IMR-90 (cell line): ENCODE measurements at regions not wholly inside any gene's neighbourhood (a gene's known extent, or its start where the extent isn't known, plus 50 kb on each side); places are given as distances from the start of the nearest gene placed in this dataset.

ENCODE experiments used
- ATAC-seq: fragments of 200-7000 bp; cut with Tn5 transposase; 2 replicates; pipeline ENCODE4 v1.9.1; 2020; ENCODE audit warnings: low read depth, mild to moderate bottlenecking, moderate library complexity
- BruUV-seq: library from RNA; stranded (reverse); fragments of 400-500 nt; replicated peaks from 2 replicates; lab custom pipeline; 2021; lab: Mats Ljungman, UMichigan
- CTCF ChIA-PET: fragments of 300-600 bp; formaldehyde crosslinking; extraction: SDS; loops from one replicate; lab custom pipeline; 2021; ENCODE audit warnings: antibody characterized with exemption; lab: Yijun Ruan, JAX
- POLR2A ChIA-PET: fragments of 300-600 bp; sonication (Branson Sonifier 250); formaldehyde crosslinking; loops from one replicate; lab custom pipeline; 2022; ENCODE audit warnings: antibody characterized with exemption; ENCODE audit not compliant: unreplicated experiment; lab: Charles Lee
- DNase-seq: peaks from one replicate; pipeline ENCODE4 v3.0.0; 2013
- H2AFZ ChIP-seq: replicated peaks from 2 replicates; pipeline ENCODE3; 2013; ENCODE audit warnings: low read length, mild to moderate bottlenecking; ENCODE audit not compliant: poor library complexity
- H2AK5ac ChIP-seq: 2 replicates; pipeline ENCODE4 v1.6.1; 2013; ENCODE audit warnings: low read depth, low read length, inconsistent platforms
- H2AK9ac ChIP-seq: replicated peaks from 2 replicates; pipeline ENCODE3; 2013; ENCODE audit warnings: mild to moderate bottlenecking, low read depth, low read length, moderate library complexity; ENCODE audit not compliant: poor library complexity
- H2BK120ac ChIP-seq: 2 replicates; pipeline ENCODE4 v1.6.1; 2013; ENCODE audit warnings: low read depth, low read length, inconsistent platforms
- H2BK15ac ChIP-seq: 3 replicates; pipeline ENCODE4 v1.6.1; 2013; ENCODE audit warnings: low read depth, low read length, inconsistent platforms
- H2BK20ac ChIP-seq: 2 replicates; pipeline ENCODE4 v1.6.1; 2013; ENCODE audit warnings: low read depth, mild to moderate bottlenecking, inconsistent platforms, low read length, moderate library complexity
- H2BK5ac ChIP-seq: 2 replicates; pipeline ENCODE4 v1.6.1; 2013; ENCODE audit warnings: mild to moderate bottlenecking, low read depth, low read length, inconsistent platforms; ENCODE audit not compliant: poor library complexity, severe bottlenecking
- H3K14ac ChIP-seq: replicated peaks from 2 replicates; pipeline ENCODE4 v1.6.1; 2013; ENCODE audit warnings: low read depth, low read length, inconsistent platforms
- H3K18ac ChIP-seq: 2 replicates; pipeline ENCODE4 v1.6.1; 2013; ENCODE audit warnings: low read depth, low read length, control low read depth
- H3K23ac ChIP-seq: 2 replicates; pipeline ENCODE4 v1.6.1; 2013; ENCODE audit warnings: low read depth, low read length, inconsistent platforms
- H3K27ac ChIP-seq: 2 replicates; pipeline ENCODE4 v1.5.1; 2013; ENCODE audit warnings: mild to moderate bottlenecking, control low read depth, low read length; ENCODE audit not compliant: insufficient read depth
- H3K27me3 ChIP-seq: 2 replicates; pipeline ENCODE4 v1.6.1; 2013; ENCODE audit warnings: low read length; ENCODE audit not compliant: control insufficient read depth, insufficient read depth
- H3K36me3 ChIP-seq: 2 replicates; pipeline ENCODE4 v1.6.1; 2013; ENCODE audit warnings: low read length, mixed read lengths; ENCODE audit not compliant: control insufficient read depth, insufficient read depth
- H3K4ac ChIP-seq: 2 replicates; pipeline ENCODE4 v1.6.1; 2013; ENCODE audit warnings: low read depth, low read length, inconsistent platforms
- H3K4me1 ChIP-seq: 2 replicates; pipeline ENCODE4 v1.6.1; 2013; ENCODE audit warnings: low read length, mixed read lengths; ENCODE audit not compliant: control insufficient read depth, insufficient read depth
- H3K4me2 ChIP-seq: 2 replicates; pipeline ENCODE4 v1.6.1; 2013; ENCODE audit warnings: low read depth, mild to moderate bottlenecking, control low read depth, low read length, moderate library complexity
- H3K4me3 ChIP-seq: 2 replicates; pipeline ENCODE4 v1.5.1; 2013; ENCODE audit warnings: low read depth, mild to moderate bottlenecking, control low read depth, low read length, moderate library complexity; ENCODE audit not compliant: insufficient read depth
- H3K56ac ChIP-seq: 2 replicates; pipeline ENCODE4 v1.6.1; 2013; ENCODE audit warnings: low read length, inconsistent platforms; ENCODE audit not compliant: insufficient read depth; ENCODE audit errors: extremely low read depth
- H3K79me1 ChIP-seq, 2 experiments: 2 replicates each; pipeline ENCODE4 v1.6.1; 2013; ENCODE audit warnings: low read length in 2 of 2, inconsistent platforms in 1 of 2, low read depth in 1 of 2
- H3K9ac ChIP-seq: 2 replicates; pipeline ENCODE4 v1.6.1; 2013; ENCODE audit warnings: low read depth, low read length, control low read depth
- H3K9me1 ChIP-seq: 2 replicates; pipeline ENCODE4 v1.6.1; 2013; ENCODE audit warnings: low read length, inconsistent platforms; ENCODE audit not compliant: insufficient read depth
- H3K9me3 ChIP-seq: 2 replicates; pipeline ENCODE4 v1.6.1; 2013; ENCODE audit warnings: low read length; ENCODE audit not compliant: control insufficient read depth, insufficient read depth
- H4K20me1 ChIP-seq: 2 replicates; pipeline ENCODE4 v1.6.1; 2013; ENCODE audit warnings: low read length, inconsistent platforms; ENCODE audit not compliant: insufficient read depth
- H4K5ac ChIP-seq: 2 replicates; pipeline ENCODE4 v1.6.1; 2013; ENCODE audit warnings: mild to moderate bottlenecking, low read depth, low read length, control low read depth
- H4K8ac ChIP-seq, 2 experiments: 2 replicates each; pipeline ENCODE4 v1.6.1; 2013; ENCODE audit warnings: low read depth in 2 of 2, low read length in 2 of 2, control low read depth in 1 of 2, inconsistent platforms in 1 of 2
- H4K91ac ChIP-seq: 2 replicates; pipeline ENCODE4 v1.6.1; 2013; ENCODE audit warnings: low read depth, low read length, inconsistent platforms; ENCODE audit not compliant: insufficient read depth
- BHLHE40 ChIP-seq: fragments of 150-350 bp; IDR thresholded peaks from 2 replicates; pipeline ENCODE4 v1.6.1; 2016; ENCODE audit warnings: mild to moderate bottlenecking, low read depth, low read length
- CEBPB ChIP-seq: IDR thresholded peaks from 2 replicates; pipeline ENCODE4 v1.6.1; 2012; ENCODE audit warnings: low read depth, low read length, improper control_type of control experiment
- CHD1 ChIP-seq: IDR thresholded peaks from 2 replicates; pipeline ENCODE4 v1.6.1; 2012; ENCODE audit warnings: low read depth, low read length, improper control_type of control experiment
- FOS ChIP-seq: fragments of 150-350 bp; IDR thresholded peaks from 2 replicates; pipeline ENCODE4 v1.6.1; 2016; ENCODE audit warnings: low read depth, low read length
- MAZ ChIP-seq: IDR thresholded peaks from 2 replicates; pipeline ENCODE4 v1.6.1; 2012; ENCODE audit warnings: low read depth, mild to moderate bottlenecking, low read length, improper control_type of control experiment, moderate library complexity, borderline replicate concordance
- MXI1 ChIP-seq: IDR thresholded peaks from 2 replicates; pipeline ENCODE4 v1.6.1; 2012; ENCODE audit warnings: low read depth, mild to moderate bottlenecking, low read length, moderate library complexity, borderline replicate concordance
- RAD21 ChIP-seq: IDR thresholded peaks from 2 replicates; pipeline ENCODE4 v1.6.1; 2012; ENCODE audit warnings: low read length, improper control_type of control experiment
- RCOR1 ChIP-seq: IDR thresholded peaks from 2 replicates; pipeline ENCODE4 v1.6.1; 2012; ENCODE audit warnings: mild to moderate bottlenecking, low read length, improper control_type of control experiment; ENCODE audit not compliant: insufficient replicate concordance
- RFX5 ChIP-seq: IDR thresholded peaks from 2 replicates; pipeline ENCODE4 v1.8.0; 2012; ENCODE audit warnings: low read depth, mild to moderate bottlenecking, low read length, moderate library complexity
- dilution Hi-C: fragments of 300-500 bp; cut with HindIII; formaldehyde crosslinking; loops from one replicate; pipeline ENCODE4 v1.14.3; 2018; ENCODE audit warnings: low sequenced_read_pairs; ENCODE audit not compliant: unreplicated experiment
- in situ Hi-C: fragments of 300-500 bp; cut with MboI; formaldehyde crosslinking; loops from 3 replicates; pipeline ENCODE4 v1.14.3; 2019; ENCODE audit warnings: low sequenced_read_pairs, inconsistent platforms, mixed read lengths
- intact Hi-C: fragments of 100-400 bp; cut with micrococcal nuclease; formaldehyde crosslinking; loops from 2 replicates; pipeline ENCODE4 v1.10.0; 2022
- TF ChIP-seq, protein P1 (sequence below): conservative IDR thresholded peaks from 2 replicates; pipeline ENCODE4 v1.5.1; 2012; ENCODE audit warnings: mild to moderate bottlenecking, low read depth, low read length, improper control_type of control experiment

DNA sequence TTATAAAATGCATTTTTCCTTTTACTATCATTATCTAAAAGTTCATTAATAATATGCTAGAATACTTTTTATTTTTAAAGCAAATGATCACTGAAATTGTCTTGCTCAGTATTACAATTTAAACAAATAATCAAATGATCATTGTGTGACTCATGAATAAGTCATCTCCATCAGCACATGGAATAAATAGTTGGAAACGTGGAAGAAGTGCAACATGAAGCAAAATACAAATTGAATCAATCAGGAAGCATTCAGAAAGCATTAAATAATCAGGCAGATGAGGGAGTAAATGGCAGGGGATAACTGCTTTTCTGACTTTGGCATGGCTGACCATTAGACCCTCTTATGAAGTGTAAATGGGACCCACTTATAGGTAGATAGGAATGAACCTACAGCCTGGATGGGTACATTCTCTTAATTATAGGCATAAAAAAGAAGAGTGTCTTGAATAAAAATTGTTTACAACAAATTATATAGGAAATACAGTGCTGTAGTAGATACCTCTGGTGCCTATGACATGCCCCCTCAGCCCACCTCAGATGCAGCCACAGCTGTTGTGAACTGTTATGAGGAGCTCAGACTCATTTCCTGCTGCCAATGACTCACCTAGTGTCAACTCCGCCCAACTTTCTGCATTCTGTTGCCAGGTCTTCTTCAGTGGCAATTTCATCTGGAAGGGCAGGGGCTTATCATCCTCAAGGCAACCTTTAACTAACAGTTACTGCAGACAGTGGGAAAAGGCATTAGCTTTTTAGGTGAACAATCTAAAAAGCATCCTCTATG lies 936.0 kb downstream of the TRIB2 start (continued):
- TF ChIP-seq RFX5, result no peak

DNA sequence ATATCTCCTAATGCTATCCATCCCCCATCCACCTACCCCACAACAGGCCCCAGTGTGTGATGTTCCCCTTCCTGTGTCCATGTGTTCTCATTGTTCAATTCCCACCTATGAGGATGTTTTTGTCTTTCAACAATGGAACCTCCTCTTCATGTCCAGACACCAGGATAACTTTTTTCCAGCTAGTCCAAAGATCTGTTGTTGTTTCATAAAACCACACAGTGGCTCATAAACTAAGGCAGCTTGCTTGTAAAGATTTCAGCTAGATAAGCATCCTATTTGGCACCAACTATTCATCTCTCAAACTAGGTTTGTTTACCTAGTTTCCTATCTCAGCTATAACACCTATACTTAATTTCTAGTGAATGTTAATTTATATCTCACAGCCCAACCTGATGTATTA lies 937.7 kb downstream of the TRIB2 start:
- Histone ChIP-seq H3K4me3 (no peak overlapping the region), H4K8ac (no peak overlapping the region), H3K4me2 (no peak overlapping the region), H4K5ac (no peak overlapping the region), H2AK5ac (no peak overlapping the region), H3K79me1 (no peaks in the 10 kb centered on the region), H2BK5ac (no peak overlapping the region), H3K4ac (no peak overlapping the region), H3K27ac (no peak overlapping the region), H3K23ac (no peak overlapping the region), H2BK20ac (no peak overlapping the region), H3K56ac (no peak overlapping the region), H3K4me1 (no peaks in the 10 kb centered on the region), H2AFZ (no peak overlapping the region), H3K9me1 (no peaks in the 10 kb centered on the region), H2BK120ac (no peak overlapping the region), H3K9ac (no peak overlapping the region), H3K36me3 (no peaks in the 10 kb centered on the region), H3K14ac (no peak overlapping the region), H2BK15ac (no peak overlapping the region), H3K18ac (no peak overlapping the region), H4K20me1 (no peaks in the 10 kb centered on the region), H3K9me3 (peaks cover 4% of the 10 kb centered on the region; the same call in 1 of the 2 replicates), H2AK9ac (no peak overlapping the region), H3K27me3 (no peaks in the 10 kb centered on the region), H4K91ac (no peak overlapping the region)
- TF ChIP-seq FOS (no peak), MAZ (no peak), CEBPB (no peak), RCOR1 (no peak), RFX5 (no peak), CHD1 (no peak), MXI1 (no peak), BHLHE40 (no peak), RAD21 (no peak)
- TF ChIP-seq, protein P1, sequence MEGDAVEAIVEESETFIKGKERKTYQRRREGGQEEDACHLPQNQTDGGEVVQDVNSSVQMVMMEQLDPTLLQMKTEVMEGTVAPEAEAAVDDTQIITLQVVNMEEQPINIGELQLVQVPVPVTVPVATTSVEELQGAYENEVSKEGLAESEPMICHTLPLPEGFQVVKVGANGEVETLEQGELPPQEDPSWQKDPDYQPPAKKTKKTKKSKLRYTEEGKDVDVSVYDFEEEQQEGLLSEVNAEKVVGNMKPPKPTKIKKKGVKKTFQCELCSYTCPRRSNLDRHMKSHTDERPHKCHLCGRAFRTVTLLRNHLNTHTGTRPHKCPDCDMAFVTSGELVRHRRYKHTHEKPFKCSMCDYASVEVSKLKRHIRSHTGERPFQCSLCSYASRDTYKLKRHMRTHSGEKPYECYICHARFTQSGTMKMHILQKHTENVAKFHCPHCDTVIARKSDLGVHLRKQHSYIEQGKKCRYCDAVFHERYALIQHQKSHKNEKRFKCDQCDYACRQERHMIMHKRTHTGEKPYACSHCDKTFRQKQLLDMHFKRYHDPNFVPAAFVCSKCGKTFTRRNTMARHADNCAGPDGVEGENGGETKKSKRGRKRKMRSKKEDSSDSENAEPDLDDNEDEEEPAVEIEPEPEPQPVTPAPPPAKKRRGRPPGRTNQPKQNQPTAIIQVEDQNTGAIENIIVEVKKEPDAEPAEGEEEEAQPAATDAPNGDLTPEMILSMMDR, result no peak
- BruUV-seq, result no TSS peak
- ChIA-PET POLR2A (no interaction called here), CTCF (no interaction called here)
- ATAC-seq (no peak), DNase-seq (no peak)
- intact Hi-C loops, result no loop called here
- dilution Hi-C loops, result no loop called here
- in situ Hi-C loops, result no loop called here
